Globus pallidus (tissue), 1 donor: ENCODE measurements at regions not wholly inside any gene's neighbourhood (a gene's known extent, or its start where the extent isn't known, plus 50 kb on each side); places are given as distances from the start of the nearest gene placed in this dataset.
"Not testable (repeated sequence)": the region's sequence is repeated elsewhere in the genome, so short reads cannot be mapped to it uniquely, and the experiment has no call there.

Source experiments
- DNase-seq: peaks from one replicate; pipeline ENCODE4 v3.0.0-alpha.2; 2015; ENCODE audit warnings: low spot score

GRCh38 chr9:135295551-135296300, 183.9 kb upstream of the PPP1R26 start:
- no peak for DNase-seq

GRCh38 chr9:135296735-135297455, 182.7 kb upstream of the PPP1R26 start:
- no peak for DNase-seq

DNA sequence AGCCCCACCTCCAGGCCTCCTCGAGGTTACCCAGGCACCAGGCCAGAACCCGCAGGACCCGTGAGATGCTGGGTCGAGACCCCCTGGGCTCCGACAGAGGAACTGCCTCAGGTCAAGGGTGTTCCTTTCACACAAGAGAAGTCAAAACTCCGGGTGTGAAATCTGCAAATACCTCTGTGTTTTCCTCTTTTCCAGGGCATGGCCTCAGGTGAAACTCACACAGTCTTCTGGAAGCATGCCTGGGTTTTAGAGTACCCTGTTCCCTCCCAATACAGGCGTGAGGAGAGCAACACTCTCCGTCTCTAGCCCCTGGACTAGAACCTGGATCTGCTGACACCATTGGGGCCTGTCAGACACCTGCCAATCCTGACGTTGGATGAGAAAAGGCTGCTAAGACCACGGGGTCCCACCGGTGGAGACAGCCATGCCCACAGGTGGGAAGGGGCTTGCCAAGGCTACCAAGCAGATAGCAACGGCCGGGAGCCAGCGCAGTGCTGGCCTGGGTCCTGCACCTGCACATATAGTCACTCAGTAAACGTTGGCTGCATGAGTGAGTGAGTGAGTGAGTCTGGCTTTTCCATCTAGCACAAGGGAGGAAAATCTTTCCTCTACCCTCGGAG, 182.0 kb upstream of the PPP1R26 start:
- DNase-seq, result no peak

- no peak for DNase-seq
Measured at GRCh38 chr9:135299239-135299590, 180.4 kb upstream of the PPP1R26 start.

DNA sequence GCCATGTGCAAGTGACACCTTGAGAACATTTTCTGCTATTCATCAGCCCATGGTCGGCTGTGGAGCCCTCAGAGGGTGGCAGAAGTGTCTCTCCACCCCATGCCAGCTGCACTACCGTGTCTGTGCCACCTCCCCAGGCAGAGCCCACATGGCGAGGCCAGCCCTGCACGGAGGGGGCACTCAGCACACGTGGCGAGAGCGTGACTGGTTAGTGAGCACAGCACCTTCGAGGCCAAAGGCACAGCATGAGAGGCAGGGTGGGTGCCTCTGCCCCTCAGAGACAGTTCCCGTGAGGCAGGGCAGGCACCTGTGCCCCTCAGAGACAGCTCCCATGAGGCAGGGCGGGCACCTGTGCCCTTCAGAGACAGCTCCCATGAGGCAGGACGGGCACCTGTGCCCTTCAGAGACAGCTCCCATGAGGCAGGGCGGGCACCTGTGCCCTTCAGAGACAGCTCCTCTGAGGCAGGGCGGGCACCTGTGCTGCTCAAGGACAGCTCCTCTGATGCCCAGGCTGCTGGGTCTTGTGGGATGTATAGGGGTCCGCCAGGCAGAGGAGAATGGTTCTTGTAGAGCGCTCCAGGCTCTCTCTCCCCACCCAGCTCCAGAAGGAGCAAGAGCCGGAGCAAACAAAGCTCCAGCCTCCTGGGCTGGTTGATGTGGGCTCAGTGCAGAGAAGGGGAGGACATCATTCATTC, 179.8 kb upstream of the PPP1R26 start:
- no peak for DNase-seq

GRCh38 chr9:135300346-135301141, 179.0 kb upstream of the PPP1R26 start:
- no peak for DNase-seq

DNA sequence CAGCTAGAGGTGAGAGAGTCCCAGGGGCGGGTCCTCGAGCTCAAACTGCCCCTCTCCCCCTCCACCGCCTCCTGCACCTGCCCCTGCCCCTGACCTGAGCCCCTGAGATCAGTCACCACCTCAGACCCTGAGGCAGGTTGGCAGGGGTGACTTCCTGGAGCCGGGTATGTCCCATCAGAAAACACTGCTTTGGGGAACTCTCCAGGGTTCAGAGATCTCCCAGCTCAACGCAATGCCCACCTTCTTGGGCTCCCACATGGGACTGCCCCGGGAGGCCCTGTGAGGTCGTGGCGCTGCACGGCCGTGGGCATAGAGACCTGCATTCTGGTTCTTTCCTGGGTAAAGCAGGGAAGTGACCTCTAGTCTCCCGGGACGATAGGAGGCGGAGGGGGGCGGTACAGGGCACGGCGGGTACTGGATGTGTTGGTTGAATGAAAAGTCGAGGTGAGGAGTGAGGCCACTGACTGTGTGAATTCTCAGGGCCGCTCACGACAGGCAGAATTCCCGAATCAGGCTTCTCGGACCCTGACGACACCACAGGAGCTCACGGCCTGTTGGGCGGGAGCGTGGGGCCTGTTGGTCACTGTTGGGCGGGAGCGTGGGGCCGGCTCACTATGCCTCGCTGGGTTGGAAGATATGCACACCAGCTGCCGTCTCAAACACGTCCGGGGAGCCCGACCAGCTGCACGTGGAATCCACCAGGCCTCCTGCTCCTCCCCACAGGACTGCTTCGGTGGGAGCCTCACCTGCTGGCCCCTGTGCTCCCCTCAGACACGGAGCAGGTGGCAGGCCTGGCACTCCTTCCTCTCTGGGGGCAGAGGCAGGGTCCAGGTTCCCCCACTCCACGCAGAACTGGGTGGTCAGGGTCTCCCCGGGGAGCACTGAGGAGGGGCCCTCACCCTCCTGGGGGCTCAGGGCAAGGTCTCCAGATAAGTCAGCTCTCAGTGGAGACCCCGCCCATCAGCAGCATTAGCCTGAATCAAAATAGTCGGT, 178.0 kb upstream of the PPP1R26 start:
- DNase-seq, result no peak

GRCh38 chr9:135302329-135303279, 177.0 kb upstream of the PPP1R26 start:
- no peak for DNase-seq

GRCh38 chr9:135303280-135303647, 176.3 kb upstream of the PPP1R26 start:
- no peak for DNase-seq

DNA sequence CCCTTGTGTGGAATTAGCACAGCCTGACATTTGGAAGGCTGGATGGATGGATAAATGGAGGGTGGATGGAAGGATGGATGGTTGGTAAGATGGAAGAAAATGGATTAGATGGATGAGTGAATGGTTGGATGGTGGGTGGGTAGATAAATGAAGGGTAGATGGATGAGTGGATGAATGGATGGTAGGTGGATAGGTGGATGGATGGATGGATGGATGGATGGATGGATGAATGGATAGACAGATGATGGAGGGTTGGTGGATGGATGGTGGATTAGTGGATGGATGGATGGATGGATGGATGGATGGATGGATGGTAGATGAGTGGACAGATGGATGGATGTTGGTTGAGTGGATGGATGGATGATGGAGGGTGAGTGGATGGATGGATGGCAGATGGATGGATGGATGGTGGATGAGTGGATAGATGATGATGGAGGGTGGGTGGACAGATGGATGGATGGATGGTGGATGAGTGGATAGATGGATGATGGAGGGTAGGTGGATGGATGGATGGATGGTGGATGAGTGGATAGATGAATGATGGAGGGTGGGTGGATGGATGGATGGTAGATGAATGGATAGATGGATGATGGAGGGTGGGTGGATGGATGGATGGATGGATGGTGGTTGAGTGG, 175.6 kb upstream of the PPP1R26 start:
- no peak for DNase-seq

- no peak for DNase-seq
Measured at GRCh38 chr9:135304886-135305285, 174.7 kb upstream of the PPP1R26 start.

DNA sequence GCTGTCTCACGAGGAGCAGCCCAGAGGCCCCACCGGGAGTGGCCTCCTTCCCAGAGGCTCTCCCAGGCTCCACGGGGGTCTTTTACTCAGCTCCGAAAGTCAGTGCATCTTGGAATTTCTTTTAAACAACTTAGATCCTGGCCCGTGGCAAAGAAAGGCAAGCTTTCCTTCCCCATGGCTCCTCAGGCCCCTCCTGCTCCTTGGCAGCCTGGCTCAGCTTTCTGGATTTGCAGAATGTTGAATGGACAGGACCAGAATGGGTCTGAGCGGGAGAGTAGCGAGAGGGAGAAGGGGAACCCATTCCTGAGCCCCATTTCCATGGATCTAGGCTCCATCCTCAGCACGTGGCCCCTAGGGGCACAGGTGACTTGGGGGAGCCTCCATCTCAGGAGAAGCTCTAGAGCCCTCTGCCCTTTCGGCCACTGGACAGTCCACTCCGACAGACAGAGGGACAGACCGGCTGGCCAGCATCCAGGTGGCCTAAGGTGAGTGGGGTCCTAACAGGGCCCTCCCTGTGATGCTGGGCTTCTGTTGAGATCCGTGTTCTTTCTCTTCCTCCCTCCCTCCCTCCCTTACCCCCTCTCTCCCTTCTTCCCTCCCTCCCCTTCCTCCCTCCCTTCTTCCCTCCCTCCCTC, 173.9 kb upstream of the PPP1R26 start:
- no peak for DNase-seq

GRCh38 chr9:135306699-135307098, 172.9 kb upstream of the PPP1R26 start:
- DNase-seq, result no peak

DNA sequence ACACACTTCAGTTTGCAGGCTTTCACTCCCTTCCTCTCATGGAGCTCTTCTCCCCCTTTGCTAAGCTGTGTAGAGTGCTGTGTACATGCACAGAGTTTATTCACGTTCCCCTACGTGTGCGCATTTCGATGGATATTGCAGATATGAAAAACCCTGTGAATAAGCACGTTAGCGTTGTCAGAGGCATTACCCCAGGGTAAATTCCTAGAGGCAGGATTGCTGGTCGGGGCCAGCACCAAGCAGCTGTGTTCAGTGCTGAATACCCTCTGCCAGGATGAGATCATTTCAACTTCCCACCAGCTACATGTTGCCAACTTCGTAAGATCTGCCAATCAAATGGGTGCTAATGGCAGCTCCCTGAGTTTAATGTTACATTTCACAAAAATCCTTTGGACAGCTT, 172.3 kb upstream of the PPP1R26 start:
- no peak for DNase-seq

DNA sequence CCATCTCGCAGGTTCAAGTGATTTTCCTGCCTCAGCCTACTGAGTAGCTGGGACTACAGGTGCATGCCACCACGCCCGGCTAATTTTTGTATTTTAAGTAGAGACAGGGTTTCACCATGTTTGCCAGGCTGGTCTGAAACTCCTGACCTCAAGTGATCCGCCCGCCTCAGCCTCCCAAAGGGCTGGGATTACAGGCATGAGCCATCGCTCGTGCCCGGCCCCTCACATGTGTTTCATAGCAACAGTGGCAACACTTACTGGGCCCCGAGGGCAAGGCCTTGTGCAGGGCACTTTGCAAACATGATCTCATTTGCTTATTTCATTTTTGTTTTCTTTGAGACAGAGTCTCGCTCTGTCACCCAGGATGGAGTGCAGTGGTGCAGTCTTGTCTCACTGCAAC, 171.7 kb upstream of the PPP1R26 start:
- not testable (repeated sequence) for DNase-seq

- no peak for DNase-seq
Measured at GRCh38 chr9:135308821-135309762, 170.5 kb upstream of the PPP1R26 start.

GRCh38 chr9:135309763-135310125, 169.8 kb upstream of the PPP1R26 start:
- no peak for DNase-seq
